ENCODE measurements at regions not wholly inside any gene's neighbourhood (a gene's known extent, or its start where the extent isn't known, plus 50 kb on each side); places are given as distances from the start of the nearest gene placed in this dataset.

DNA sequence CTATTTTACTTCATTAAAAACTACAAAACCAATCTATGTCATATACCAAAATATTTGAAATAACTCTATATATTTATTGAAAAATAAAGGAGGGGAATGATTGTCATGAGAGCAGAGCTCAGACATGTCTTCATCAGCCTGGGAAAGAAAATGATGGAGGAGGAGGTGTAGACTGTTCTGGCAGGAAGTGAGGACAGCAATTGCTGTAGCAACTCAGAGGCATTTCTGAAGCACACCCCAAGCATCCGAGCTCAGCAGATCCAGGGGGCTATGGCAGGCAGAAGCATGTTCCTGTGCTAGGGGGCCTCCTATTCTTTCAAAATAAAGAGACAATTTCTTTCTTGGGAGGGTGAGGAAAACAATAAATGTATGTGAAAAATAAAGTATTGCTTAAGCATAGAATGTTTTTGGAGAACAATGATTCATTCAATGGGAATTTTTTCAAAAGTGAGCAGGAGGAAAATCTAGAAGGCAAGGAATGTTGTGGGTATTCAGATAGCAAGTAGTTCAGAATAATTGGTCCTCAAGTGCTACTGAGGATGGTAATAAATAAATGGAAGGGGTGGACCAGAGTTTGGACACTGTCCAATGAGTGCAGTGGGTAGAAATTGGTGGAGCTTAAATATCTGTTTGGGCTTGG lies 383.4 kb downstream of the CDH11 start:
- Histone ChIP-seq H3K4me3 (no peak overlapping the region), H3K4me1 (no peaks in the 10 kb centered on the region), H3K9me3 (no peaks in the 10 kb centered on the region), H3K27me3 (no peaks in the 10 kb centered on the region), H3K36me3 (no peaks in the 10 kb centered on the region), H3K27ac (no peak overlapping the region)
- intact Hi-C loops (cut with DNase I; ENCODE audit: low total_unique reads) (no loop called here), in situ Hi-C loops (cut with MboI; ENCODE audit: low pct_ligation_motif_present in 1 of 4, low pct_unique_long_range_greater_than_20kb in 1 of 4, low sequenced_read_pairs in 3 of 4) (no loop called here)
- WGBS, 2 donors (ENCODE audit: low coverage in 1 of 2): 80 to 86% methylated on average over 1 of the region's 1 CpG
- no peak for DNase-seq
- TF ChIP-seq EP300 (IDR thresholded peaks at IDR 0.05; ENCODE audit: low read depth) (no peak), POLR2A (IDR thresholded peaks at IDR 0.05) (no peak), POLR2AphosphoS5 (IDR thresholded peaks at IDR 0.05) (no peak)
- TF ChIP-seq, protein P1, sequence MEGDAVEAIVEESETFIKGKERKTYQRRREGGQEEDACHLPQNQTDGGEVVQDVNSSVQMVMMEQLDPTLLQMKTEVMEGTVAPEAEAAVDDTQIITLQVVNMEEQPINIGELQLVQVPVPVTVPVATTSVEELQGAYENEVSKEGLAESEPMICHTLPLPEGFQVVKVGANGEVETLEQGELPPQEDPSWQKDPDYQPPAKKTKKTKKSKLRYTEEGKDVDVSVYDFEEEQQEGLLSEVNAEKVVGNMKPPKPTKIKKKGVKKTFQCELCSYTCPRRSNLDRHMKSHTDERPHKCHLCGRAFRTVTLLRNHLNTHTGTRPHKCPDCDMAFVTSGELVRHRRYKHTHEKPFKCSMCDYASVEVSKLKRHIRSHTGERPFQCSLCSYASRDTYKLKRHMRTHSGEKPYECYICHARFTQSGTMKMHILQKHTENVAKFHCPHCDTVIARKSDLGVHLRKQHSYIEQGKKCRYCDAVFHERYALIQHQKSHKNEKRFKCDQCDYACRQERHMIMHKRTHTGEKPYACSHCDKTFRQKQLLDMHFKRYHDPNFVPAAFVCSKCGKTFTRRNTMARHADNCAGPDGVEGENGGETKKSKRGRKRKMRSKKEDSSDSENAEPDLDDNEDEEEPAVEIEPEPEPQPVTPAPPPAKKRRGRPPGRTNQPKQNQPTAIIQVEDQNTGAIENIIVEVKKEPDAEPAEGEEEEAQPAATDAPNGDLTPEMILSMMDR (IDR thresholded peaks at IDR 0.05): no peak

DNA sequence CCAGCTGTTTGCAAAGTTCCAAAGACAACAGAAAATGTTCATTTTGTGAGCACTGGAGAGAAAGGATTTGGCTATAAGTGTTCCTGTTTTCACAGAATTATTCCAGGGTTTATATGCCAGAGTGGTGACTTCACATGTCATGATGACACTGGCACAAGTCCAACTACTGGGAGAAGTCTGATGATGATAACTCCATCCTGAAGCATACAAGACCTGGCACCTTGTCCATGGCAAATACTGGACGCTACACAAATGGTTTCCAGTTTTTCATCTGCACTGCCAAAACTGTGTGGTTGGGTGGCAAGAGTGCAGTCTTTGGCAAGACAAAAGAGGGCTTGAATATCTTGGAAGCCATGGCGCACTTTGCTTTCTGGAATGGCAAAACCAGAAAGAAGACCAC lies 385.0 kb downstream of the CDH11 start:
- intact Hi-C loops (cut with DNase I; ENCODE audit: low total_unique reads): no loop called here
- DNase-seq: no peak
- Histone ChIP-seq H3K4me1 (no peaks in the 10 kb centered on the region), H3K27me3 (no peaks in the 10 kb centered on the region), H3K4me3 (no peak overlapping the region), H3K36me3 (no peaks in the 10 kb centered on the region), H3K27ac (no peak overlapping the region), H3K9me3 (no peaks in the 10 kb centered on the region)
- TF ChIP-seq POLR2AphosphoS5 (IDR thresholded peaks at IDR 0.05) (no peak), EP300 (IDR thresholded peaks at IDR 0.05; ENCODE audit: low read depth) (no peak), POLR2A (IDR thresholded peaks at IDR 0.05) (no peak)
- TF ChIP-seq, protein P1 (IDR thresholded peaks at IDR 0.05): no peak
- in situ Hi-C loops (cut with MboI; ENCODE audit: low pct_ligation_motif_present in 1 of 4, low pct_unique_long_range_greater_than_20kb in 1 of 4, low sequenced_read_pairs in 3 of 4): no loop called here
- 87% methylated on average over 2 of the region's 2 CpGs for WGBS, 2 donors (ENCODE audit: low coverage in 1 of 2)

DNA sequence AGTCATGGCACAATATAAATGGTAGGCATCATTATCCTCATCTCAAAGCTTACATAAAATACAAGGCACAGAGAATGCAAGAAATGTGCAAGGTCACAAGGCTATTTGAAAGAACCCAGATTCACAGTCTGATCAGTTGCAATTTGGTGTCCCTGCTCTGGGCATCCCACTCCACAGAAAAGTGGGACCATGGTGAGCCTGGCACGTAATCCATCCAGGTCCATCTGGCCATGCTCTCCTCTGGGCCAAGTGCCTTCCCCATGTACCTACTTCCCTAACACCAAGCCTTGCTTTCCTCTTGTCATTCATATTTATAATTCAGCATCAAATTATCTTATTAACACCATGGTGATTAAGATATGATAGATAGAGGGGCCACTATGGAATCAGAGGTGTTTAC lies 390.0 kb downstream of the CDH11 start:
- 84 to 92% methylated on average over 1 of the region's 1 CpG for WGBS, 2 donors (ENCODE audit: low coverage in 1 of 2)
- DNase-seq: no peak
- no peak overlapping the region for H3K27ac ChIP-seq
- H3K9me3 ChIP-seq: no peaks in the 10 kb centered on the region
- no peaks in the 10 kb centered on the region for H3K36me3 ChIP-seq
- no peaks in the 10 kb centered on the region for H3K4me1 ChIP-seq
- no peak overlapping the region for H3K4me3 ChIP-seq
- no peaks in the 10 kb centered on the region for H3K27me3 ChIP-seq
- TF ChIP-seq POLR2AphosphoS5 (IDR thresholded peaks at IDR 0.05) (no peak), EP300 (IDR thresholded peaks at IDR 0.05; ENCODE audit: low read depth) (no peak), POLR2A (IDR thresholded peaks at IDR 0.05) (no peak)
- TF ChIP-seq, protein P1 (IDR thresholded peaks at IDR 0.05): no peak
- in situ Hi-C loops (cut with MboI; ENCODE audit: low pct_ligation_motif_present in 1 of 4, low pct_unique_long_range_greater_than_20kb in 1 of 4, low sequenced_read_pairs in 3 of 4): no loop called here
- intact Hi-C loops (cut with DNase I; ENCODE audit: low total_unique reads): no loop called here

DNA sequence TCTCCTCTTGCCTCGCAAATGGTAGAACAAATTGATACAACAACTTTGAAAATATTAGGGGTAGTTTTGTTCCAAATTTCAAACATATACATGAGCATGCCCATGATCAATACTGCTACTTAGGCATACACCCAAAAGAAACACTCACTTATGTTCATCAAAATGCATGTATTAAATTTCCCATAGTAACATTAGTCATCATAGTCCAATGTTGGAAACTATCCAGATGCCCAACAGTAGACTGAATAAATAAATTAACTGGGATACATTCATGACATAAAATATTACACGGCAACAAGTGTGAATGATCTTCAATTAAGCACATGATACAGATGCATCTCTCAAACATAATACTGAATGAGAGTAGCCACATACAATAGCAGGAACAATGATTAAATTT lies 391.6 kb downstream of the CDH11 start:
- Histone ChIP-seq H3K9me3 (no peaks in the 10 kb centered on the region), H3K36me3 (no peaks in the 10 kb centered on the region), H3K4me3 (no peak overlapping the region), H3K27ac (no peak overlapping the region), H3K4me1 (no peaks in the 10 kb centered on the region), H3K27me3 (no peaks in the 10 kb centered on the region)
- intact Hi-C loops (cut with DNase I; ENCODE audit: low total_unique reads) (no loop called here), in situ Hi-C loops (cut with MboI; ENCODE audit: low pct_ligation_motif_present in 1 of 4, low pct_unique_long_range_greater_than_20kb in 1 of 4, low sequenced_read_pairs in 3 of 4) (no loop called here)
- 78 to 96% methylated on average over 2 of the region's 2 CpGs for WGBS, 2 donors (ENCODE audit: low coverage in 1 of 2)
- TF ChIP-seq, protein P1 (IDR thresholded peaks at IDR 0.05): no peak
- no peak for TF ChIP-seq POLR2AphosphoS5 (IDR thresholded peaks at IDR 0.05)
- no peak for TF ChIP-seq EP300 (IDR thresholded peaks at IDR 0.05; ENCODE audit: low read depth)
- TF ChIP-seq POLR2A (IDR thresholded peaks at IDR 0.05): no peak
- no peak for DNase-seq

Data from transverse colon (tissue), 4 donors.